HG02571 (cell line): ENCODE measurements at regions not wholly inside any gene's neighbourhood (a gene's known extent, or its start where the extent isn't known, plus 50 kb on each side); places are given as distances from the start of the nearest gene placed in this dataset.
"Not testable (repeated sequence)": the region's sequence is repeated elsewhere in the genome, so short reads cannot be mapped to it uniquely, and the experiment has no call there.

Experiments
- ATAC-seq: cut with Tn5 transposase; IDR thresholded peaks from one replicate; pipeline ENCODE4 v1.9.1; 2021; ENCODE audit warnings: mild to moderate bottlenecking, moderate library complexity; ENCODE audit not compliant: unreplicated experiment

DNA sequence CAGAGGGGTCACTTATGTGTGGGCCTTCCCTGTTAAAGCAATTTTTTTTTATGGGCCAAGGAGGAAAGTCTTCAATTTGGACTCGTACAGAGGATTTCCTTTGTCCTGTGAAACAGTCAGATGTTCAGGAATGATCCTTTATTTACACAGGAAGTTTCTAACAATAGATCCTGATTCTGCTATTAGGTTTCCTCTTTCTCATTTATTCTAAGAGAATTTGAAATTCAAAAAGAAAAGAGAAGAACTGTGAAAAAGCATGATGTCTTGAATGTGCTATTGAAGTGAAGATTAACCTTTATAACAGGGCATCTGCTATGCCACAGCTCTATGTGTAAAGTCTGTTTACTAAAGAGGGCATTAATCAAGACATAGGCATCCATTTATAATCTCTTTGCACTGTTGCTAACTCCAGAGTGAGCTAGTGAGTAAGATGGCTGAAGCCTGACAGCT, 105.3 kb upstream of the FAM98A start:
- no peak for ATAC-seq

DNA sequence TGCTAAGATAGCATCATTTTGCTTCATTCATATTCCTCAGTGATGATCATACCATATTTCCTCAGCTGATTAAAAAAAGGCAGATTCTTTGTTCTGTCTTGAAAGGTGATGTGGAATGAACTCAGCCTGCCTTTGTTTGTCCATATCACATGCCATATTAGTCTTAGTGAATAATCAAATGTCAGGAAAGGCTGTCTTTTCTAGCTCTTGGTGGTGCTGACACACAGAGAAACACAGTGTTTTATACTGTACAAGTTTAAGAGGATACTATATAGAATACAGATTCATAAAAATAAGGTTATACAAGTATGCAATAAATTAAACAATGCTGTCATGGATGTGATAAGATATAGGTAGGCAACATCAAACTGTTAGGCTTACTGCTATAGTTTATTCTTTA, 97.1 kb upstream of the FAM98A start:
- no peak for ATAC-seq

DNA sequence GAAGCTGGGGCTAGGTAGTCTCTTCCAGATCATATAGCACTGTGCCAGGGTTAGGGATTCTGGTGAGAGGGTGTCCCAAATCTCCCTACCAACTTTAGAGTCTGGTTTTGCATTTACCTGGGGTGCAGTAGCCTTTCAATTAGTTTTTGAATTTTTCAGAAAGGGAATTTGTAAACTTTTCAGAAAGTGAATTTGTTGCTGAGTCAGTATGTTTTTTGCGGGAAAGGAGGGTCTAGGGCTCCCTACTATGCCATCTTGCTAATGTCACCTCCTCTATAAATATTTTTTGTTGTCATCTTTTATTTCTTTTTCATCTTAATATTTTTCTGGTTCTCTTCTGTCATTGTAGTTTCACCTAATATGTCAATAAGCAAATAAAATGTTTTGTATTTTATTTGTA, 95.8 kb upstream of the FAM98A start:
- ATAC-seq, result no peak

DNA sequence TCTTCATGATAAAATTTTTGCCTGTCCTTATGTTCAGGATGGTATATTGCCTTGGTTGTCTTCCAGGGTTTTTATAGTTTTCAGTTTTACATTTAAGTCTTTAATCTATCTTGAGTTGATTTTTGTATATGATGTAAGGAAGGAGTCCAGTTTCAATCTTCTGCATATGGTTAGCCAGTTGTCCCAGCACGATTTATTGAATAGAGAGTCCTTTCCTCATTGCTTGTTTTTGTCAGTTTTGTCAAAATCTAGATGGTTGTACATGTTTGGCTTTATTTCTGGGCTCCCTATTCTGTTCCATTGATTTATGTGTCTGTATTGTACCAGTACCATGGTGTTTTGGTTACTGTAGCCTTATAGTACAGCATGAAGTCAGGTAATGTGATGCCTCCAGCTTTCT, 91.6 kb upstream of the FAM98A start:
- not testable (repeated sequence) for ATAC-seq

DNA sequence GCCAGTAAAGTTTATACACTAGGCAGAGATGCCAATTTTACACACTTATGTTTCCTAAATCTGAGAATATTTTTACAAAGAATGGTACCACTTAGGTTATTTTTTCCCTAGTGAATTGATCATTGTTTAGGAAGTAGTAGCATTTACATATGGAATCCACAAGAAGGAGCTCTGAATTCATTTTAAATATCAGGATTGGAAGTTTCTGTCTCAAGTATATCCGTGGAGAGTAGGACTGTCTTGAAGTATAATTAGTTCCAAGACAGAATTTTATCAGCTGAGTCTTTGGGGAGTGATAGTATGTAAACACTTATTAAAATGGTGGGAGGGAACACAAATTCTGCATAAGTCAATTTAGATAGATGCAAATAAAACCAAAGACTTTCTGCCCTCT, 82.3 kb upstream of the FAM98A start:
- no peak for ATAC-seq

DNA sequence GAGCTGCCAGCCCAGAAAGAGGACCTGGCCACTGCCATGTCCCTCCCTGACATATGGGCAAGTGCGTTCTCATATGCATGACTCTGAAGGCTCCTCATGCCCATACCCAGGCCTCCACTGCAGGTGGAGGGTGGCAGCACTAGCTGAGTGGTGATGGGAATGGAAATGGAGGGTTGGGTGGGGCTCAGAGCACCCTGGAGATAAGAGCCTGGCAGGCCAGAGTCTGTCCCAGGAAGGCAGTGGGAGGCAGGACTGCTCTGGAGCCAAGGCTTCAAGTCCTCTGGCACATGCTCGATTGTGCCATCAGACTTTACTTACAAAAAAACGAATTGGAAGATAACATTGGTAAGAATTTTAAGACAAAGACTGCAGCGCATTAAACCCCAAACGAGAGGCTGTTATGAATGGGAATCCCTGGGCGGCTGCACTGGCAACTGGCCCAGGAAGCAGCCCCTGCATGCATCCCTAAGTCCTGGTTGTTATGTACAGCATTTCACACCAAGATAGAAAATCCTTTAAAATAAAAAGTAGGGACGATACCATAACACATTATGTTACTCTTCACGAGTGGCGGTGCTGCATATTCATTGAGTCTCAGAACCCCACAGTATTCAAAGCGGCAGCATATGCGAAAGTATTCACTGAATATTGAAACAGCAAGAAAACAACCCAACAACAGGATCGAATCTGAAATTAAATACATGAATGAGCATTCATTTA, 81.7 kb upstream of the FAM98A start:
- ATAC-seq, result no peak

DNA sequence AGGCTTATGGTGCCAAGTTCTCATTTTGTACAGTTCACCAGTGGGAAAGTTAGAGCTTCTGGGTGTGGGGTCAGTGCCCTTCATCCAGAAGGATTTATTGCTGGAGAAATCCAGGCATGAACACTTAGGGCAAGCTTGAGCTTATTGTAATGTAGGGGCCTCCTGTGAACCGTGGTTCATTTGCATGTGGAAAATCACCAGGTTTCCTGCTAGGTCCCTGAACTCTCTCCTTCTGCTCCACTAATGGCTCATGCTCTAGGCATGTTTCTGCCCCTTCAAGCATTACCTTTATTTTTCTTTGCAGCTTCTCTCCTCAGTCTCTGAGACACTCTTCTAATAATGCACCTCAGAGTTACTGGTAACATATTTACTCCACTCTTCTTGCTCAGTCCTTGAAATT, 79.3 kb upstream of the FAM98A start:
- ATAC-seq, result no peak

DNA sequence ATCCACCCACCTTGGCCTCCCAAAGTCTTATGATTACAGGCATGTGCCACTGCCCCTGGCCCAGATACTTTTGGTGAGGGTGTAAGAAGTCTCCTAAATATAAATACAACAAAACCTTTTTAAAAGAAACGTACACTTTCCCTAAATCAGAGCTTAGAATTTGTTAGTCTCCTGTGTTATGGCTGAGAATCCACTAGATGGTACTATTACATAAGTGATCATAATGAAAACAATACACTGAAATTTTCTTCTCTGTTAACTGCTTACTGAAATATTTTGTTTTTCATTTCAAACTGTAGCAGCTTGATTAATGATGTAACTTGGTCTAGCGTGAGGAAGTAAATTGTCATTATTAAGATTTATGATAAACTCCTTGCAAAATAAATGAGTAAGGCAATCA, 74.8 kb upstream of the FAM98A start:
- ATAC-seq, result no peak

DNA sequence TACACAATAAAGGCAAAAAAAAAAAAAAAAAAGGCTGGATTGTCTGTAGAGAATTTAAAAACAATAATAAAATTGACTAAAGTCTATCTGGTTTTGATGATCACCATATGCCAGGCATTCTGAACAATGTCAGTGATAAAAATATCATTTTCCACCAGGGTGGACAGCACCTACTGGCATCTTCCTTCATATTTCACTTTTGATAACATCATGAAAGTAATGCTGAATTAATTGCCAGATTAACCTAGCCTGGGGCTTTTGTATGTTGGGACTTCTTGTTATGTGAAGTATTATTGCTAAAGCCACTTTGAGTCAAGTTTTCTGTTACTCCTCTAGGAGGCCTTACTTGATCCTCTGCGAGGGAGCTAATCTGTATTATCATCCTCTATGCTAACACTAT, 73.8 kb upstream of the FAM98A start:
- no peak for ATAC-seq

DNA sequence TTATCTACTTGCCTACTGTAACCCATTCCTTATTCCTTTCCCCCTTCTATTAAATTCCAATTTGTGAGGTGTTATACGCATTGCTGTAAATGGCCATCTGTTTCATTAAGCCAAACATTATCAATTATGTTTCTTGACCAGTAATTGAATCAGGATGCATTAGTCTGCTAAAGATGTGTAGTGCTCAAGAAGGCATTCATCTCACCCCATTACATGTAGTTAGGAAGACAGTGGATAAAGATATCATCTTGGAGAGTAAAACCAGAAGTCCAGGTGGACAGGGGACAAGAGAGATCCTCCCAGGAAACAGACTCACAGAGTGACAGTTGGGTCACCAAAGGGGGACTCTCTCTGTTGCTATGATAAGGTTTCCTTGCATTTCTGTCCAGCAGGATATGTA, 73.3 kb upstream of the FAM98A start:
- no peak for ATAC-seq

DNA sequence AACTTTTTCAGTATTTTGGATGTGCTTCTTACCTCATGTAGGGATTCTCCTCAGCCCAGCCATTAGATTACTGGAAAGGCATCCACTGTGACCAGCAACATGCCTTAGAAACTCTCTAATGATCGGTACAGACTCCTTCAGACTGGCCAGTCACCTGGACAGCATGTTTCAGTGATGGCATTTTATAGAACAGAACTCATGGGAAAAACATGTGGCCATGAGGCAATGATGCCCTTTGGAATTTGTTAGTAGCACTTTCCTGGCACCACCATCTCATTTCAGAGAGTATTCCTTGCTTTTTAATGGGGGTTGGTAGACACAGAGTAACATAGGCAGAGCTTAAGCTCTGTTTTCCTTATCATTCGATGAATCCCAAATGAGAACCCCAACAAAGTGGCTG, 72.1 kb upstream of the FAM98A start:
- ATAC-seq, result no peak

DNA sequence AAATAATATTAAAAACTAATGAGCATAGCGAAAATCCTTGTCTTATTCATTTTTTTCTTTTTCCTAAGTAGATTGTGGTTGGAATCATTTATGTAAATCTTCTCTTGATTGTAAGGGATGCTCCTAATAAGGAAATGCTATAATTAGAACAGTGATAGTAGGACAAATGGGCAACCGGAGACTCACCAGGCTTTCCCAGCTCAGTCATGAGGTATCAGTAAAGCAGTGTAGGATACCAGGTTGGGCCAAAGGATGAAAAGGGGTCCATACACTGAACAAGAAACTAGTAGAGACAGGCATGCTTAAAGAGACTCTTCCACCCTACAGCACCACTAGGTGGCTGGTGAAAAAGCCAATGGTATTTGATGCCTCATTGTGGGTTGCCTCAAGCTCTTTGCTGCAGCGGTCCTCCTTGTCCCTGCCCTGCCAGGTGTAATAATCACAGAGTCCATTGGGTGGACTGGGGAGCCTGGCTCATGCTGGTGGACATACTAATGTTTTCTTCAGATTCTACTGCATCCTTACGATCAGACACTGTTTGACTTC, 71.4 kb upstream of the FAM98A start:
- ATAC-seq, result no peak

DNA sequence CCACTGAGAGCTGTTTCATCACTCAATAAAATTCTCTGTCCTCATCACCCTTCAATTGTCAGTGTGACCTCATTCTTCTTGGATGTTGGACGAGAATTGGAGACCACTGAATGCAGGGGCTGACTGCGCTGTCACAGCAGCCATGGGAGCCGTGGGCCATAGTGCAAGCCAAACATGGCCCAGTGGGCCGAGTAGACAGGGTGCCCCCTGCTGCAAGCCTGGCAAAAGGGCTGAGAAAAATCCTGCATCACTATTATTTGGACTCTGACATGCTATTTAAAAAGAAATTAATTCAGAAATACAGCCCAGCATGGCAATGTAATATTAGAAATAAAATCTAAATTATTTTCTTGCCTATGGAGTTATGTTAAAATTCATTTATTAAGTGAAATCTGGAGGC, 67.8 kb upstream of the FAM98A start:
- no peak for ATAC-seq

DNA sequence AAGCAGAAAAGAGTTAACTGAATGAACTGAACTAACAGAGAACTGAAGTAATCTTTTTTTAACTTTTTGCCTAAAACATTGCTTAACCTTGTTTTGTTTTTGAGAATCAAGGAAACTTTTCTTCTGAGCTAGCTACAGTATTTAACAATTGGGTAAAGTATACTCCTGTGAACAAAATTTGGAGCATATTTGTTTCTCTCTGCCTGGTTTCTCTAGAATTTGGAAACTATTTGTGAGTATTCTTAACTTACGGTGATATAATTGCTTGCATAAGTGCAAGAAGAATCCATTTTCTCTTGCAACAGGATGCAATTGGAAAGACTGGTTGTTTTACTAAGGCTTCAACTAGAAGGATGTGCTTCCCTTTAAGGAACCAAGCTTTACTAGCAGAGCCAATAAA, 65.9 kb upstream of the FAM98A start:
- ATAC-seq, result no peak

DNA sequence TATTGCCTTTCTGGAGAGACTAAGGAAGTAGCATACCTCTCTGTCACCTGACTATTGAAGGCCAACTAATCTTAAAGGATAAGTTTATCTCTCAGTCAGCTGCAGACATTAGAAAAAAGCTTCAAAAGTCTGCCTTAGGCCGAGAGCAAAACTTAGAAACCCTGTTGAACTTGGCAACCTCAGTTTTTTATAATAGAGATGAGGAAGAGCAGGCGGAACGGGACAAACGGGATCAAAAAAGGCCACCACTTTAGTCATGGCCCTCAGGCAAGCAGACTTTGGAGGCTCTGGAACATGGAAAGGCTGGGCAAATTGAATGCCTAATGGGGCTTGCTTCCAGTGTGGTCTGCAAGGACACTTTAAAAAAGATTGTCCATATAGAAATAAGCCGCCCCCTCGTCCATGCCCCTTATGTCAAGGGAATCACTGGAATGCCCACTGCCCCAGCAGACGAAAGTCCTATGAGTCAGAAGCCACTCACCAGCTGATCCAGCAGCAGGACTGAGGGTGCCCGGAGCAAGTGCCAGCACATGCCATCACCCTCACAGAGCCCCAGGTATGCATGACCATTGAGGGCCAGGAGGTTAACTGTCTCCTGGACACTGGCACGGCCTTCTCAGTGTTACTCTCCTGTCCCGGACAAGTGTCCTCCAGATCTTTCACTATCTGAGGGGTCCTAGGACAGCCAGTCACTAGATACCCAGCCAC, 61.5 kb upstream of the FAM98A start:
- no peak for ATAC-seq

DNA sequence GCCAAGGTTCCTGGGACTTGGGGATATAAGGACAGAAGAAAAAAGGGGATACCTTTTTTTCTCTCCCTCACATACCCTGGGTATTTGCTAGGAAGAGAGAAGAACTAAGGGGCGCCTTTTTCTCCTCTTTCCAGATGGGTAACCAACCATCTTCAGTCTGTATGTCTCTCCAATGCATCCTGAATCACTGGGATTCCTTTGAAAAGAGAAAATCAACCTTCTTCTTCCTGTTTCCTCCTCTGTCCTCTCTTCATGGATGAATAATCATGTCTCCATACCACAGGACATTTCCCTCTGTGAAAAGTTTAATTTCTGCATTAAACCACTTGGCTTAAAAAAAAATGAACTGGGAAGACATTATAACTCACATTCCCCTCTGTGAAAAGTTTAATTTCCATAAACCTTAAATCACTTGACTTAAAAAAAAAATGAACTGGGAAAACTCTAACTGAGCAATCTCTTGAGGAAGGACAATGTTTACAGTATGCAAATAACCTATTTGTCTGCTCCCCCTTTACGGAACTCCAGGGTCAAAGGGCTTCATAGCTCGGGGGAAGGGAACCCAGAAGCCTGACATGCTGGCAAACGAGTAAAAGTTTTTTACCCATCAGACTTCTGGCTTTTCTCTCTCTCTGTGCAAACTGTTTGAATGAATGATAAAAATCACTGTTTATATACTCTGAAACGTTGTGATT, 56.7 kb upstream of the FAM98A start:
- no peak for ATAC-seq

DNA sequence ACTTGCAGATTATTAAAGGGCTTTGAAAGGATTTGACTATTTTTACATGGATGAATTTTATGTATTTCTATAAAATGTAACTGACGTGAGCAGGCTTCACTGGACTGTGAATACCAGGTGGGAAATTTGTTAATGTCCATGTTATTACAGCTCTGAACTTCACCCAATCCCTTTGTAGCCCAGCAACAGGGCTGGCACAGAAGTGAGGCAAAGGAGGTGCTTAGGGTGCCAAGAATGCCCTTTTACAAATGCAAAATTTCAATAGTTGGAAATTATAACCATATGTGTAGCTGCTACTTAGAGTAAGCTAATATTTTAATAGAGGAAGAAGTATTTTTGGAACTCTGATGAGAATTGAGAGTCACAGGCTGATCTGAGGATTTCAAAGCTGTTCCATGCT, 53.7 kb upstream of the FAM98A start:
- ATAC-seq, result no peak

DNA sequence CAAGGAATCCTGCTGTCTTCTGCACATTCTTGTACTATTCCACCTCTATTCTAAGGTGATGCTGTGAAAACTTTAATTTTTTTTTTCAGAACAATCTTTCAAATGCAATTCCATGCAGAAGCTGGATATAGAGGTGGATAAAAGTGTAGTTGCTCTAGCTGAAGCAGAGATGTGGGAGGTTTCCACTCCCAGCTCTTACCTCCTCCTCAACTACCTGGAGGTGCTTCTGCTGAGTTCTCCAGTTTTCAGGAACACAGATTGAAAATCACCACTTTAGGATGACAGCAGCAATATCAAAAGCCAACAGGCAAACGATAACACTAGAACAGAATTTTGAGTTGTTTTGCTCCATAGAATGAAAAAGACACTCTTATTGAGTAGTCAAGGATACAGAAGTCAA, 51.1 kb upstream of the FAM98A start:
- no peak for ATAC-seq
